IMR-90 (cell line): ENCODE measurements at regions not wholly inside any gene's neighbourhood (a gene's known extent, or its start where the extent isn't known, plus 50 kb on each side); places are given as distances from the start of the nearest gene placed in this dataset.

Experiments
- ATAC-seq: fragments of 200-7000 bp; cut with Tn5 transposase; 2 replicates; pipeline ENCODE4 v1.9.1; 2020; ENCODE audit warnings: low read depth, mild to moderate bottlenecking, moderate library complexity
- BruUV-seq: library from RNA; stranded (reverse); fragments of 400-500 nt; replicated peaks from 2 replicates; lab custom pipeline; 2021; lab: Mats Ljungman, UMichigan
- CTCF ChIA-PET: fragments of 300-600 bp; formaldehyde crosslinking; extraction: SDS; loops from one replicate; lab custom pipeline; 2021; ENCODE audit warnings: antibody characterized with exemption; lab: Yijun Ruan, JAX
- POLR2A ChIA-PET: fragments of 300-600 bp; sonication (Branson Sonifier 250); formaldehyde crosslinking; loops from one replicate; lab custom pipeline; 2022; ENCODE audit warnings: antibody characterized with exemption; ENCODE audit not compliant: unreplicated experiment; lab: Charles Lee
- DNase-seq: peaks from one replicate; pipeline ENCODE4 v3.0.0; 2013
- H2AFZ ChIP-seq: replicated peaks from 2 replicates; pipeline ENCODE3; 2013; ENCODE audit warnings: low read length, mild to moderate bottlenecking; ENCODE audit not compliant: poor library complexity
- H2AK5ac ChIP-seq: 2 replicates; pipeline ENCODE4 v1.6.1; 2013; ENCODE audit warnings: low read depth, low read length, inconsistent platforms
- H2AK9ac ChIP-seq: replicated peaks from 2 replicates; pipeline ENCODE3; 2013; ENCODE audit warnings: mild to moderate bottlenecking, low read depth, low read length, moderate library complexity; ENCODE audit not compliant: poor library complexity
- H2BK120ac ChIP-seq: 2 replicates; pipeline ENCODE4 v1.6.1; 2013; ENCODE audit warnings: low read depth, low read length, inconsistent platforms
- H2BK15ac ChIP-seq: 3 replicates; pipeline ENCODE4 v1.6.1; 2013; ENCODE audit warnings: low read depth, low read length, inconsistent platforms
- H2BK20ac ChIP-seq: 2 replicates; pipeline ENCODE4 v1.6.1; 2013; ENCODE audit warnings: low read depth, mild to moderate bottlenecking, inconsistent platforms, low read length, moderate library complexity
- H2BK5ac ChIP-seq: 2 replicates; pipeline ENCODE4 v1.6.1; 2013; ENCODE audit warnings: mild to moderate bottlenecking, low read depth, low read length, inconsistent platforms; ENCODE audit not compliant: poor library complexity, severe bottlenecking
- H3K14ac ChIP-seq: replicated peaks from 2 replicates; pipeline ENCODE4 v1.6.1; 2013; ENCODE audit warnings: low read depth, low read length, inconsistent platforms
- H3K18ac ChIP-seq: 2 replicates; pipeline ENCODE4 v1.6.1; 2013; ENCODE audit warnings: low read depth, low read length, control low read depth
- H3K23ac ChIP-seq: 2 replicates; pipeline ENCODE4 v1.6.1; 2013; ENCODE audit warnings: low read depth, low read length, inconsistent platforms
- H3K27ac ChIP-seq: 2 replicates; pipeline ENCODE4 v1.5.1; 2013; ENCODE audit warnings: mild to moderate bottlenecking, control low read depth, low read length; ENCODE audit not compliant: insufficient read depth
- H3K27me3 ChIP-seq: 2 replicates; pipeline ENCODE4 v1.6.1; 2013; ENCODE audit warnings: low read length; ENCODE audit not compliant: control insufficient read depth, insufficient read depth
- H3K36me3 ChIP-seq: 2 replicates; pipeline ENCODE4 v1.6.1; 2013; ENCODE audit warnings: low read length, mixed read lengths; ENCODE audit not compliant: control insufficient read depth, insufficient read depth
- H3K4ac ChIP-seq: 2 replicates; pipeline ENCODE4 v1.6.1; 2013; ENCODE audit warnings: low read depth, low read length, inconsistent platforms
- H3K4me1 ChIP-seq: 2 replicates; pipeline ENCODE4 v1.6.1; 2013; ENCODE audit warnings: low read length, mixed read lengths; ENCODE audit not compliant: control insufficient read depth, insufficient read depth
- H3K4me2 ChIP-seq: 2 replicates; pipeline ENCODE4 v1.6.1; 2013; ENCODE audit warnings: low read depth, mild to moderate bottlenecking, control low read depth, low read length, moderate library complexity
- H3K4me3 ChIP-seq: 2 replicates; pipeline ENCODE4 v1.5.1; 2013; ENCODE audit warnings: low read depth, mild to moderate bottlenecking, control low read depth, low read length, moderate library complexity; ENCODE audit not compliant: insufficient read depth
- H3K56ac ChIP-seq: 2 replicates; pipeline ENCODE4 v1.6.1; 2013; ENCODE audit warnings: low read length, inconsistent platforms; ENCODE audit not compliant: insufficient read depth; ENCODE audit errors: extremely low read depth
- H3K79me1 ChIP-seq, 2 experiments: 2 replicates each; pipeline ENCODE4 v1.6.1; 2013; ENCODE audit warnings: low read length in 2 of 2, inconsistent platforms in 1 of 2, low read depth in 1 of 2
- H3K9ac ChIP-seq: 2 replicates; pipeline ENCODE4 v1.6.1; 2013; ENCODE audit warnings: low read depth, low read length, control low read depth
- H3K9me1 ChIP-seq: 2 replicates; pipeline ENCODE4 v1.6.1; 2013; ENCODE audit warnings: low read length, inconsistent platforms; ENCODE audit not compliant: insufficient read depth
- H3K9me3 ChIP-seq: 2 replicates; pipeline ENCODE4 v1.6.1; 2013; ENCODE audit warnings: low read length; ENCODE audit not compliant: control insufficient read depth, insufficient read depth
- H4K20me1 ChIP-seq: 2 replicates; pipeline ENCODE4 v1.6.1; 2013; ENCODE audit warnings: low read length, inconsistent platforms; ENCODE audit not compliant: insufficient read depth
- H4K5ac ChIP-seq: 2 replicates; pipeline ENCODE4 v1.6.1; 2013; ENCODE audit warnings: mild to moderate bottlenecking, low read depth, low read length, control low read depth
- H4K8ac ChIP-seq, 2 experiments: 2 replicates each; pipeline ENCODE4 v1.6.1; 2013; ENCODE audit warnings: low read depth in 2 of 2, low read length in 2 of 2, control low read depth in 1 of 2, inconsistent platforms in 1 of 2
- H4K91ac ChIP-seq: 2 replicates; pipeline ENCODE4 v1.6.1; 2013; ENCODE audit warnings: low read depth, low read length, inconsistent platforms; ENCODE audit not compliant: insufficient read depth
- BHLHE40 ChIP-seq: fragments of 150-350 bp; IDR thresholded peaks from 2 replicates; pipeline ENCODE4 v1.6.1; 2016; ENCODE audit warnings: mild to moderate bottlenecking, low read depth, low read length
- CEBPB ChIP-seq: IDR thresholded peaks from 2 replicates; pipeline ENCODE4 v1.6.1; 2012; ENCODE audit warnings: low read depth, low read length, improper control_type of control experiment
- CHD1 ChIP-seq: IDR thresholded peaks from 2 replicates; pipeline ENCODE4 v1.6.1; 2012; ENCODE audit warnings: low read depth, low read length, improper control_type of control experiment
- ELK1 ChIP-seq: fragments of 150-350 bp; IDR thresholded peaks from 2 replicates; pipeline ENCODE4 v1.6.1; 2016; ENCODE audit warnings: low read depth, mild to moderate bottlenecking, low read length, moderate library complexity, borderline replicate concordance
- FOS ChIP-seq: fragments of 150-350 bp; IDR thresholded peaks from 2 replicates; pipeline ENCODE4 v1.6.1; 2016; ENCODE audit warnings: low read depth, low read length
- MAFK ChIP-seq: IDR thresholded peaks from 2 replicates; pipeline ENCODE4 v1.6.1; 2012; ENCODE audit warnings: low read depth, low read length, improper control_type of control experiment
- NFE2L2 ChIP-seq: fragments of 150-350 bp; IDR thresholded peaks from 2 replicates; pipeline ENCODE4 v1.6.1; 2016; ENCODE audit warnings: low read depth, mild to moderate bottlenecking, low read length
- POLR2A ChIP-seq: IDR thresholded peaks from 2 replicates; pipeline ENCODE4 v1.6.1; 2012; ENCODE audit warnings: mild to moderate bottlenecking, low read depth, low read length
- RAD21 ChIP-seq: IDR thresholded peaks from 2 replicates; pipeline ENCODE4 v1.6.1; 2012; ENCODE audit warnings: low read length, improper control_type of control experiment
- RFX5 ChIP-seq: IDR thresholded peaks from 2 replicates; pipeline ENCODE4 v1.8.0; 2012; ENCODE audit warnings: low read depth, mild to moderate bottlenecking, low read length, moderate library complexity
- SMC3 ChIP-seq: fragments of 150-350 bp; IDR thresholded peaks from 2 replicates; pipeline ENCODE4 v1.6.1; 2016; ENCODE audit warnings: low read depth, mild to moderate bottlenecking, antibody characterized with exemption, low read length, moderate library complexity
- USF2 ChIP-seq: fragments of 150-350 bp; IDR thresholded peaks from 2 replicates; pipeline ENCODE4 v1.6.1; 2017; ENCODE audit warnings: mild to moderate bottlenecking, antibody characterized with exemption, low read length, low read depth
- WGBS, 2 experiments: methylation state at CpG; one replicate each; pipeline versions ENCODE4 v1.1.5 to v1.1.7; 2013; ENCODE audit warnings: missing lambda C conversion rate in 2 of 2; ENCODE audit not compliant: insufficient read length in 1 of 2; ENCODE audit errors: extremely low coverage in 2 of 2; 5-methylcytosine and 5-hydroxymethylcytosine counted together
- dilution Hi-C: fragments of 300-500 bp; cut with HindIII; formaldehyde crosslinking; loops from one replicate; pipeline ENCODE4 v1.14.3; 2018; ENCODE audit warnings: low sequenced_read_pairs; ENCODE audit not compliant: unreplicated experiment
- in situ Hi-C: fragments of 300-500 bp; cut with MboI; formaldehyde crosslinking; loops from 3 replicates; pipeline ENCODE4 v1.14.3; 2019; ENCODE audit warnings: low sequenced_read_pairs, inconsistent platforms, mixed read lengths
- intact Hi-C: fragments of 100-400 bp; cut with micrococcal nuclease; formaldehyde crosslinking; loops from 2 replicates; pipeline ENCODE4 v1.10.0; 2022

GRCh38 chr10:123241391-123242141 is 87.4 kb downstream of the BUB3 start:
- Histone ChIP-seq H2AK9ac (no peak overlapping the region), H3K4ac (no peak overlapping the region), H3K36me3 (no peaks in the 10 kb centered on the region), H3K4me3 (no peak overlapping the region), H4K20me1 (no peaks in the 10 kb centered on the region), H3K4me2 (no peak overlapping the region), H2AK5ac (no peak overlapping the region), H2BK5ac (no peak overlapping the region), H2BK120ac (no peak overlapping the region), H3K79me1 (no peaks in the 10 kb centered on the region), H3K27ac (no peak overlapping the region), H4K5ac (no peak overlapping the region), H3K56ac (no peak overlapping the region), H3K9me3 (no peaks in the 10 kb centered on the region), H4K91ac (no peak overlapping the region), H3K4me1 (no peaks in the 10 kb centered on the region), H2BK15ac (no peak overlapping the region), H3K14ac (no peak overlapping the region), H2AFZ (no peak overlapping the region), H3K23ac (no peak overlapping the region), H3K9me1 (no peaks in the 10 kb centered on the region), H3K27me3 (no peaks in the 10 kb centered on the region), H4K8ac (no peak overlapping the region), H3K18ac (no peak overlapping the region), H2BK20ac (no peak overlapping the region), H3K9ac (no peak overlapping the region)
- ChIA-PET CTCF (no interaction called here), POLR2A (no interaction called here)
- TF ChIP-seq MAFK (no peak), CEBPB (no peak), RFX5 (no peak), NFE2L2 (no peak), SMC3 (no peak), POLR2A (no peak), CHD1 (no peak), USF2 (no peak), FOS (no peak), ELK1 (no peak), RAD21 (no peak), BHLHE40 (no peak)
- in situ Hi-C loops: no loop called here
- no TSS peak for BruUV-seq
- ATAC-seq (no peak), DNase-seq (no peak)
- dilution Hi-C loops: no loop called here
- intact Hi-C loops: no loop called here
- WGBS, 2 experiments: 80% methylated on average over 1 of the region's 7 CpGs; no CpG with 5 or more reads in 1 of the 2 experiments
